SU-DHL-6 (cell line): ENCODE measurements at regions not wholly inside any gene's neighbourhood (a gene's known extent, or its start where the extent isn't known, plus 50 kb on each side); places are given as distances from the start of the nearest gene placed in this dataset.

Experiments used
- CTCF ChIP-seq: fragments of 200-600 bp; sonication (generic); IDR thresholded peaks from one replicate; pipeline ENCODE4 v1.5.1; 2017; ENCODE audit warnings: antibody characterized with exemption, mild to moderate bottlenecking, low read length, moderate library complexity; ENCODE audit not compliant: insufficient read depth, poor library complexity, severe bottlenecking
- EZH2phosphoT487 ChIP-seq: fragments of 200-600 bp; sonication (generic), shearing (Covaris generic); conservative IDR thresholded peaks from 2 replicates; pipeline ENCODE4 v1.6.1; 2018; ENCODE audit warnings: mild to moderate bottlenecking, antibody characterized with exemption, low read length, moderate library complexity, mixed read lengths

- TF ChIP-seq CTCF, result peak; percentile 94
- no peak for TF ChIP-seq EZH2phosphoT487
Measured at GRCh38 chr1:181189691-181190363, 101.3 kb downstream of the IER5 start.
